LoVo (cell line): ENCODE measurements at regions not wholly inside any gene's neighbourhood (a gene's known extent, or its start where the extent isn't known, plus 50 kb on each side); places are given as distances from the start of the nearest gene placed in this dataset.

Experiments
- DNase-seq: peaks from one replicate; pipeline ENCODE4 v3.0.0-alpha.2; 2016; ENCODE audit warnings: low spot score

GRCh38 chr18:26741758-26742157, 123.7 kb downstream of the AQP4 start:
- DNase-seq, result no peak

- no peak for DNase-seq
These were observed 124.5 kb downstream of the AQP4 start for GRCh38 chr18:26741048-26741447.

- no peak for DNase-seq
These were observed 125.1 kb downstream of the AQP4 start for GRCh38 chr18:26740396-26740795.

GRCh38 chr18:26738706-26739105, 126.8 kb downstream of the AQP4 start:
- no peak for DNase-seq

GRCh38 chr18:26736301-26736700, 129.2 kb downstream of the AQP4 start:
- no peak for DNase-seq

- DNase-seq, result no peak
These were observed 130.7 kb downstream of the AQP4 start for GRCh38 chr18:26734760-26735159.

GRCh38 chr18:26729449-26729848, 136.1 kb downstream of the AQP4 start:
- DNase-seq, result no peak

- no peak for DNase-seq
These were observed 136.5 kb downstream of the AQP4 start for GRCh38 chr18:26729008-26729407.

GRCh38 chr18:26723981-26724380, 141.5 kb downstream of the AQP4 start:
- no peak for DNase-seq

GRCh38 chr18:26722565-26722931, 143.0 kb downstream of the AQP4 start:
- no peak for DNase-seq

- DNase-seq, result no peak
These were observed 143.5 kb downstream of the AQP4 start for GRCh38 chr18:26721854-26722564.

GRCh38 chr18:26719896-26720295, 145.6 kb downstream of the AQP4 start:
- no peak for DNase-seq

GRCh38 chr18:26717123-26717719, 148.3 kb downstream of the AQP4 start:
- DNase-seq, result no peak

GRCh38 chr18:26714739-26715138, 150.8 kb downstream of the AQP4 start:
- no peak for DNase-seq

GRCh38 chr18:26711756-26712155, 153.8 kb downstream of the AQP4 start:
- DNase-seq, result no peak

GRCh38 chr18:26710470-26711096, 154.9 kb downstream of the AQP4 start:
- DNase-seq, result no peak

- no peak for DNase-seq
These were observed 155.6 kb downstream of the AQP4 start for GRCh38 chr18:26709897-26710296.

- no peak for DNase-seq
These were observed 156.4 kb downstream of the AQP4 start for GRCh38 chr18:26708806-26709716.

- no peak for DNase-seq
These were observed 158.6 kb downstream of the AQP4 start for GRCh38 chr18:26706911-26707351.

- no peak for DNase-seq
These were observed 157.4 kb upstream of the KCTD1 start for GRCh38 chr18:26705757-26706156.

- DNase-seq, result no peak
These were observed 155.0 kb upstream of the KCTD1 start for GRCh38 chr18:26703170-26703930.

- no peak for DNase-seq
These were observed 153.7 kb upstream of the KCTD1 start for GRCh38 chr18:26702086-26702485.
